ENCODE measurements at regions not wholly inside any gene's neighbourhood (a gene's known extent, or its start where the extent isn't known, plus 50 kb on each side); places are given as distances from the start of the nearest gene placed in this dataset.

GRCh38 chr11:21817696-21818095, 375.2 kb upstream of the ANO5 start:
- TF ChIP-seq, protein P1, sequence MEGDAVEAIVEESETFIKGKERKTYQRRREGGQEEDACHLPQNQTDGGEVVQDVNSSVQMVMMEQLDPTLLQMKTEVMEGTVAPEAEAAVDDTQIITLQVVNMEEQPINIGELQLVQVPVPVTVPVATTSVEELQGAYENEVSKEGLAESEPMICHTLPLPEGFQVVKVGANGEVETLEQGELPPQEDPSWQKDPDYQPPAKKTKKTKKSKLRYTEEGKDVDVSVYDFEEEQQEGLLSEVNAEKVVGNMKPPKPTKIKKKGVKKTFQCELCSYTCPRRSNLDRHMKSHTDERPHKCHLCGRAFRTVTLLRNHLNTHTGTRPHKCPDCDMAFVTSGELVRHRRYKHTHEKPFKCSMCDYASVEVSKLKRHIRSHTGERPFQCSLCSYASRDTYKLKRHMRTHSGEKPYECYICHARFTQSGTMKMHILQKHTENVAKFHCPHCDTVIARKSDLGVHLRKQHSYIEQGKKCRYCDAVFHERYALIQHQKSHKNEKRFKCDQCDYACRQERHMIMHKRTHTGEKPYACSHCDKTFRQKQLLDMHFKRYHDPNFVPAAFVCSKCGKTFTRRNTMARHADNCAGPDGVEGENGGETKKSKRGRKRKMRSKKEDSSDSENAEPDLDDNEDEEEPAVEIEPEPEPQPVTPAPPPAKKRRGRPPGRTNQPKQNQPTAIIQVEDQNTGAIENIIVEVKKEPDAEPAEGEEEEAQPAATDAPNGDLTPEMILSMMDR (IDR thresholded peaks at IDR 0.05): no peak
- no peak for TF ChIP-seq POLR2AphosphoS5 (IDR thresholded peaks at IDR 0.05)
- no peak for TF ChIP-seq POLR2A (IDR thresholded peaks at IDR 0.05)
